GM21576 (cell line): ENCODE measurements at regions not wholly inside any gene's neighbourhood (a gene's known extent, or its start where the extent isn't known, plus 50 kb on each side); places are given as distances from the start of the nearest gene placed in this dataset.
A peak's percentile ranks its signal among the peaks of the same experiment; 100 is the strongest.

Experiments used
- ATAC-seq: cut with Tn5 transposase; IDR thresholded peaks from one replicate; pipeline ENCODE4 v1.9.1; 2021; ENCODE audit warnings: mild to moderate bottlenecking, moderate library complexity; ENCODE audit not compliant: unreplicated experiment

DNA sequence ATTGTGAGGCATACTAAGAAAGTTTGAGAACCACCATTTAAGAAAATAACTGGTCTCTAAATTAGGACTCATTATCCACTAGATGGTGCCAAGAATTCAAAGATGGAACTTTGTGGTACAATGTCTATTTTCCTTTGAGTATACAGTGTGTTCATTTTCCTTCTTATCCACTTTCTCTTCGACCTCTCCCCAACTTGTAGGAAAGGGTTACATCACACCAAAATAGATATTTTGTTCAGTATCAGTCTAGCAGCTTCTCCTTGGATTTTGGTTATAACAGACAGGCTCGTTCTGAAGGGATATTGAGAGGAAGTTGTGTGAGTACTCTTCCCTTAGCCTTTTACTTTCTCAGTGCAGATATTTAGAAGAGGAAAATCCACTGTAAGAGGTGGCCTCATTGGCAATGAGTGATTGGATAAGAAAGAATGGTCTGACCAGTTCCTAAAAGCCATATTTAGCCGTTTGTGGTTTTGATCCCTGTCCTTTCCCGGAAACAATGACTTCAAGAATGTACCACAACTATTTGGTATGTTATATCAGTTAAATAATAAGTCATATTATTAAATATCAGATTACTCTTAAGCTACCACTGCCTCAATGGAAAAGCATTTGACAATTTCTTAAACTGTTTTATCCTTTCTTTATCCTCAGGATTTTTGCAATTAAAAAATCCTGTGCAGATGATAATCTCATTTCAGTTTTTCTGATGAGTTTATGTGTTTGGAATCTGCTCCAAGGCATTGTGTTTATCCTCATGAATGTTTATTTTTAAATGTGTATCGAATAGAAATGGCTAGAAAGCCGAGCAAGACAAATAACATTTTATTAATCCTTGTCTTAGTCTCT is 69.0 kb upstream of the GRAMD2B start:
- ATAC-seq, result no peak

DNA sequence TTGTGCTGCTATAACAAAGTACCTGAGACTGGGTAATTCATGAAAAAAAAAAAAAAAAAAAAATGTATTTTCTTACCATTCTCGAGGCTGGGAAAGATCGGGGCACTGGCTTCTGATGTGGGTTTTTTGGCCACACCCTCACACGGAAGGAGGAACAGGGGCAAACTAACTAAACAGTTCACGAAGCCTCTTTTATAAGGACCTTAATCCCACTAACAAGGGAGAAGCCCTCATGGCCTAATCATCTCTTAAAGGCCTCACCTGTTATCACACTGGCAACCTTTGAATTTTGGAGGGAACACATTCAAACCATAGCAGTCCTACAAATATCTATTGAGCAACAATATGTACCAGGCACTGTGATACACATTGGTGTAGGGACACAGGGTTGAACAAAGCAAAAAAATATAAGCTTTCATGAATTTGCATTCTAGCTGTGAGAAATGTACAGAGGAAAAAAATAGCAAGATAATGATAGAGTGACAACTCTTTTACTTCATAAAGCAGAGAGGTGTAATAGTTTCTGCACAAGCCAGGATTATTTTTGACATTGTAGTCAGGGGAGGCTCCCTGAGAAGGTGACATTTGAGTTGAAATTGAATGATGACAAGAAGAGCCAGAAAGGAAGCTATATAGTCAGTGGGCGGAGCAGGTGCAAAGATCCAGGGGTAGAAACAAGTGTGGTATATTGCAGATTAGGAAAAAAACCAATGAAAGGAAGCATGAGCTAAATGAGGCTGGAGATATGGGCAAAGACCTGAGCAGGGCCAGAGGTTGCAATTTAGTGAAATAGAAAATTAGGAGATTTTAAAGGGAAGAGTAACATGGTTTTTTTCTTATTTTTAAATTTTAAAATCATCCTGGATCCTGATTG is 68.1 kb upstream of the GRAMD2B start:
- ATAC-seq, result no peak

DNA sequence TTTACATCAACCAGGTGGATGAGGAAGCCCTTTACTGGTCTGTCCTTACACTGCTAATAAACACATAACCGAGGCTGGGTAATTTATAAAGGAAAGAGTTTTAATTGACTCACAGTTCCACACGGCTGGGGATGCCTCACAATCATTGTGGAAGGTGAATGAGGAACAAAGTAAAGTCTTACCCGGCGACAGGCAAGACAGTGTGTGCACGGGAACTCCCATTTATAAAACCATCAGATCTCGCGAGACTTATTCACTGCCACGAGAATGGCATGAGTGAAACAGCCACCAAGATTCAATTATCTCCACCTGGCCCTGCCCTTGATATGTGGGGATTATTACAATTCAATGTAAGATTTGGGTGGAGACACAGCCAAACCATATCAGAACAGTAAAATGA is 67.3 kb upstream of the GRAMD2B start:
- ATAC-seq, result peak; percentile 35

DNA sequence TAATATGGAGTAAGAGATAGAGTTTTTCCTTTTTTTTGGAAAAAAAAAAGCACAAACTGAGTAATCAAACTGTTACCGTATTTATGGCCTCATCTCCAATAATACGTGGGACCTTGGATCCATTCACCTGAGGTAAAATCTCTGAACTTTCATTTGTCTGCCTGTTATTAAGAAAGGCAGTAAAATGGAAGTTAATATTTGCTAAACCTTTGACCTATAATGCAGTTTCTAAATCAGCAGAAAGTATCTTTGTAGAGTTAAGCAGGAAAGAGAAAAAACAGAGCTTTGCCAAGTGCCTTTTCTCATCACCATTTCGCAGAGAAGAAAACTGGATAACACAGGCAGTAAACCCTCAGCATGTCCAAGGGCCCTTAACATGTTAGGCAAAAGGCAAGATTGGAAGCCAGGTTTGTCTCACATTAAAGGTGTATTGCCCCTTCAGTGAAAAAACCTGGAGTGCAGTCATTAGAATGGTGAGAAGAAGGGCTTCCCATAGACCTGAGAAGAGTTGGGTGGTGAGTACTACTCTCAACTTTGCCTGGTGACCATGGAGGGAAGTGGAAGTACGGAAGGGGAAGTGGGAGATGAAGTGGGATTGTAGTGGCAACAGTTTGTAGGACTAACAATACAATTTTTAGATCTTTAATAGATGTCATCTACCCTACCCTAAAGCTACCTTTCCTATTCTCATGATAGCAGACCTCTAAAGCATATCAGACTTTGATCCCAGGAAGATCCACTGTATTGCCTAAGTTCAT is 65.4 kb upstream of the GRAMD2B start:
- ATAC-seq, result no peak

DNA sequence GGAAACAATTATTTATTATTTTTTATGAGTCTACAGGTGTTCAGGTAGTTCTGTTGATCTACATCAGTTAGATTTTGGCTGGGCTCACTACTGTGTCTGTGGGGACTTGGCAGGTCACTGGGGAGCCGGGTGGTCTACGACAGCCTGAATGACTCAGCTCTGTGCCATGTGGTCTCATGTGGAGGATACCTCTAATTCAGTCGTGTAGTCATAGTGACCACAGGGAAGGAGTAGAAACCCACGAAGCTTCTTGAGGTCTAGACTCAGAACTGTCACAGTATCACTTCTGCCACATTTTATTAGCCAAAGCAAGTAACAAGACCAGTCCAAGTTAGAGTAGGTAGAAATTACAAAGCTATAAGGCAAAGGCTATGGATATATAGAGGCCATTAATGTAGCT is 64.7 kb upstream of the GRAMD2B start:
- peak; percentile 89 for ATAC-seq

DNA sequence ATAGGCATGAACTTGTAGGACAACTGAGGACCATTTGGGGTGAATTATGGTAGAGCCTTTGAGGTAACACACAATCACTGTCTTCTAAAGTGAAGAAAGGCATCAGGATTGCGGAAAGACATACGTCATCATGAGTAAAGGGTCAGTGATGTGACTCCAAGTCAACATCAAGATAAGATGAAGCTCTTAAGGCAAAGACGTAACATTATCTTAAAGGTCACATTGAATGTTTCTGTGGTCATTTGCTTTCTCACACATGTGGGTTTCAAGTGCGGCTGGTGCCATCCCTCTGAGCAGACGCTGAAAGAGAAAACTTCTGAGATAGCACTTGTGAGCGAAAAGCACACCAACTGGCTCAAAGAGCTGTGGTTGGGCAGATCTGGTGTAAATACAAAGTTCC is 63.3 kb upstream of the GRAMD2B start:
- no peak for ATAC-seq

DNA sequence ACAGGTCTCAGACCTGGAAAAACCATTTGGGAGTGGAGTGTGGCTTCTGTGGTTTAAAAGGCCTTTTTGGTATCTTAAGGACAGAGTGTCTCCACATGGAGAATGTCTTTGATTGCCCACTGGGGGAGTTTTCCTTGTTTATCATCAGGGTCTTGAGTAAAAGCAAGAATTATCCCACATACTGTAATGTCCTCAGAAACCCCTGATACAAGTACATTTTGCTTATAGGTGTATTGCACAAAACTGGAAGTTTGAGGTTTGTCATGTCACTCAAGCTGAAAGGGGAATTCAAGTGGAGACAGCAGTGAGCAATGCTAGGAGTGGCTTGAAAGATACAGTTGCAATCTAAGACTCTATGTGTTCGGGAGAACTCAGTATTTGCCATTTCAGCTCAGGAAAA is 62.7 kb upstream of the GRAMD2B start:
- ATAC-seq, result no peak

DNA sequence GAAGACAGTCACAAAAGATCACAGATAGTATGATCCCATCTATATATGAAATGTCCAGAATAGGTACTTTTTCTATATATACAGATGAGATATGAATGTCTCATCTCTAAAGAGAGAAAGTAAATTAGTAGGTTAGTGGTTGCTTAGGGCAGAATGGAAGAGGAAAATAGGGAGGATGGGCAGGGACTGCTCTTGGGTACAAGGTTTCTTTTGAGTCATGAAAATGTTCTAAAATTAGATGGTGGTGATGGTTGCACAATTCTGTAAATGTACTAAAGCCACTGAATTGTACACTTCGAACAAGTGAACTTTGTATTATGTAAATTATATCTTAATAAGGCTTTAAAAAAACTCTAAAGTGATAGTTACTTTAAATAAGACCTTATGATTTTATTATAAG is 59.6 kb upstream of the GRAMD2B start:
- no peak for ATAC-seq

DNA sequence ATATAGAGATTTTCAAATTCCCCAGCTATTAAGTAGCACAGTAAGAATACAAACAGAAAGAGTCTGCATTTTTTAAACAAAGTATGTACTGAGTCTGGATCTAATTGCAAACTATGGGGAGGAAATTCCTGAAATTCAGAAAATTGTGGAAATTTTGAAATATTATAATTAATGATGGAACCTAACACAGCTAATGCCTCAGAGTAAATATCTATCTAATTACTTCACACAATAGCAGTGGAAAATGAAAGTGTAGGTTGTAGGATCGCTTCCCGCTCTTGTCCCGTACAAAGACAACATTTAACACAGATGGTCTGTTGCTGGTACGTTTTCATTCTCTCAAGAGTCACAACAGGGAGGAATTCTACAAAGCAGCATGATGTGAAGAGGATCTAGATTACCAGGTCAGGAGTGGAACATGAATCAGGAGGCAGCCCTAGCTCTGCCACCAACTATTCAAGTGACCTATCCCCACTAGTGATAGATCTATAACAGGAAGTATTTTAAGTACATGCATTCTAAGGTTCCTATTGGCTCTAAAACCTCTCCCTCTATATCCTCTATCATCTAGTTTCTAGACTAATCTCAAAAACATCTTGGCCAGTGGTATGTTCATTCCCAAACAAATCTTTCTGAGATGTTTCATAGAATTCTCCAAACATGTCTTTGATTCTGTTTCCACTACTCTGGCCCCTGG is 58.9 kb upstream of the GRAMD2B start:
- no peak for ATAC-seq

DNA sequence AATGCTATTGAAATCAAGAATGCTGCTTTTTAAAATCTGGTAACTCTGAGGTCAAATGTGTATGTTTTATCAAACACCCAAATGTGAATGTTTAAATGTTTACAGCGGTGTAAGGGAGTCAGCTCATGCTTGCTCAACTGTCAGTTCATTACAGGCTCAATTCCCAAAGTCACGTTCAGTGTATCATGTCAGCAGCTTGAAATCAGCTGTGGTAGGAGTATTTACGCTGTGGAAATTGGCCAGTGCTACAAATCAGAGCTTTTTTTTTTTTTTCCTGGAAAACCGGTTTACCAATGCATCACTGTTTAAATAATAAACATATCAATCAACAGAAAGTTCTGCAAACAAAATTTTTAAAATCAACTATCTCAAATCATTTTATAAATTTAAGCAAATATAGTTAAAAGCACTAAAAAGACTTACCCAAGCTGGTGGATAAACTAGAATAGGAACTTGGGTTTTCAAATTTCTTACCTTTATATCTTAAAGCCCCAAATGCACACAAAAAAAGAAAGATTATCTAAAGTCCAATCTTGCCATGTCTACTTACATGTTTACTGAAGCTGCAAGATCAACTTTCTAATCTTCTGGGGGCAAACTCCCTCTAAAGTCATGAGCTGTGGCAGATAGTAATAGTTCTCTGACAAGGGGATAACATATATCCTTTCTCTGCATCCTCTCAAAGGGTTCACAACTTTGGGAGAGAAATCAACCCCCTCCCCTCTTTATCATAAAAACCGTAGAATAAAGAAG is 57.6 kb upstream of the GRAMD2B start:
- ATAC-seq, result no peak

DNA sequence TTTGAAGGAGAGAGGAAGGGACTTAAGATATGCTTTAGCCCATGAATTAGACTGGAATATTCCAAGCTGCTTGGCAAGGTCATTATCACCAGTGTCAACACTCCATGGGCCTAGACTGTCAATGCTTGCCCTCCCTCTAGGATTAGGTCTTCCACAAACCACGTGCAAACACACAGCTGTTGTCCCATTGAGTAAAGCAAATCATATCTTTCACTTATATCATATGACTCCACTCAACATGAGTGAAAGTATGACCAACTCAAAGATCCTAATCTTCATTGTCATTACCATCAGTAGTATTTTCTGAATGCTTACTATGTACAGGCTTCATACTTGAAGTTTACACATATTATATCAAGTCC is 57.0 kb upstream of the GRAMD2B start:
- ATAC-seq, result no peak

DNA sequence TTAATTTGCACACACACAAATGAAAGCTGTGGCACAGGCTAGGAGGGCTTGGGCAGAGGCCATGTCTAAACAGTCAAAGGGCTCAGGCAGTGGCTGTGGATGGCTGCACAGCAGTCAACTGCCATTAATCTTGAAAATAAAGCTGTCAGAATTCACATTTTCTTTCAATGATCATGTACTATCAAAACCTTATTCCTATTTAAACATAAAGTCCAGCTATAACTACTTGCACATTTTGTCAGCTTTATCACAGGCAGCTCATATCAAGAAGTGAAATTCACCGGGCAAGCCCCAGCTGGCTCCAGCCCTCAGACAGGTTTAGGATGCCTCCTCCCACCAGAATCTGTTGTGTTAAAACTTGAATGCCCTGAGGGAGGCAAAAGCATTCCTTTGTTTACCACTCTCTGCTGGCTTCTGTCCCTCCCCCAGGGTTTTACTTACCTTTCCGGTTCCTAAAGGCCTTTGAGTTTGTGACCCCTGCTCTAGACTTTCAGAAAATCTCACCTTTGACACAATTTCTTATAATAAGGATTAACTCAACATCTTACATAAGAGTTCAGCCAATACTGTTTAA is 54.9 kb upstream of the GRAMD2B start:
- ATAC-seq, result no peak

DNA sequence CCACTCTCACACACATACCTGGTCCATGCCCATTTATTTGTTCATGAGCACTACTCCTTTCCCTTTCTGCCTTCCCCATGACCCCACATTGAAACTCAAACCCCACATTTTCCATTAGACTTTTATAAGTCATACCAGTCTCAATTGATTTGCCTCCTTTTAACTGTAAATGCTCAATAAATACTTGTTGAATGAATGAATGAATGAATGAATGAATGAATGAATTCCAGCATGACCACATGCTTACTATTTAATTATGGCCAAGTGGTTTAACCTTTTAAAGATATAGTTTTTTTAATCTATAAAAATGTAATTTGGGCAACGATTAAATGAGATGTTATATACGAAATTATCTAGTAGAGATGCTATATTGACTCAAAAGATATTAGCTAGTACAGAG is 54.1 kb upstream of the GRAMD2B start:
- no peak for ATAC-seq

DNA sequence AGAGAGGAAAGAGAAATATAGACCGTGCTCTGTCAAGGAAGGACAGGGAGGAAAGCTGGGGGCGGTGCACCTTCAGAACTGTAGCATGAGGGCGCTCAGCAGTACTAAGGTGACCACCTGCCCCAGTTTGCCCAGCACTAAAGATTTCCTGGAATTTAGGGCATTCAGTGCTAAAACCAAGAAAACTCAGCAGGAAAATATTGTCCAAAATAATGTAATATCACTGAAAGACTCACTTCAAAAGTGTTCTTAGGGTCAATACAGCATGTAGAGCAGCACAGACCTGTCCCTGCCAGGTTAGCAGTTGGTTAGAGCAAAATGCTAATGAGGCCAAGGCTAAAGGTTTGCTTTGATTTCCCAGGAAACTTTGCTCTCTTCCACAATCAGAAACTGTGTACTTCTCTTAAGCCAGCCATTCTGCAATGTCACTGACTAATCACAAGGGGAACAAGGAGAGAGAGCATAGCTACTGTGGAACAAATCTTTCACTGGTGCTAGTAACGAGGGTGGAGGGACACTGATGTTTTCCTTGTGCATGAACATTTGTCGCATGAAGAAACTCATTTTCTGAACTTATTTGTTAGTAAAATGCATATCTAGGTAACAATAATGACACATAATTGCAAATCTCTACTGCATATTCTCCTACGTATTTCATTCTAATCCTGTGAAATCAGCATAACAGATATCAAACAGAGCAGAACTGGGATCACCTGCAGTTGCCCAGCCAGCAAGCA is 53.0 kb upstream of the GRAMD2B start:
- no peak for ATAC-seq

DNA sequence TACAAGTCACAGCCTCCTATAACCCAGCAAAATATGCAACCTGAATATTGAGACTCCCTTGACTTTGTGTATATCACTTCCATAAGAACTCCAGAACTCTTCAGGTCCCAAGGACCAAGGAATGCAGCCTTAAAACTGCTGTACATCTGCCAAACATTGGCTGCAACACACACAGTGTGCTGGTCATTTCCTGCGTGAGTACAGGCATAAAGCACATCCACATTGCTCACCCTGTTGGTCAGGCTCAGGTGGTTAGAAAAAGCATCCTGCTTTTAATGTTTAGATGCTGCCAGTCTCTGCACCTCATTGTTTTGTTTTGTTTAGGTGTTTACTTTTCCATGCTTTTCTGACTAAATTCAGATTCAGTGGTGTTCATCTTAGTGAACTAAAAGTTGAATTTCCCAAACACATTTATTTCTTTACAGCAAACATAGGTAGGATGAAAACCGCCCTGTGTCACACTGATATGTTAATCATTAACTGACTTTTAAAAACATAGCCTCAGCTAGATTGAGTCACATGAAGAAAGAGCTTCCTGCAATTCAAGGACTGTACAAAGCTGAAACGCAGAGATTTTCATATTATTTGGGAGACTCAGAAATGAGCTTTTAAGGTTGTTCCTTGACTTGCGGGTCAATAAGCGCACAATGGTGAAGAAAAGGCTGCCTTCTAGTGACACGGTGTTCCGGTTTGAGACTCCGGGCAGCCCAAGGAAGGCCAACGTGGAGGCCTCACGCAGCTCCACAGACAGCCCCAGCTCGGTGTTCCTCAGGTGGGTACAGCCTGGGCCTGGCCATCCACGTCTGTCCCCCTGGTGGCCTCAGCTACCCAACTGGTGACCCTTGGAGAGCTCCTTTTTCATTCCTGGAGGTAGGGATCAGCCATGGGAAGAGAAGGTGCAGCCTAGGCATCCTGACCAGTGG is 52.2 kb upstream of the GRAMD2B start:
- ATAC-seq, result no peak

DNA sequence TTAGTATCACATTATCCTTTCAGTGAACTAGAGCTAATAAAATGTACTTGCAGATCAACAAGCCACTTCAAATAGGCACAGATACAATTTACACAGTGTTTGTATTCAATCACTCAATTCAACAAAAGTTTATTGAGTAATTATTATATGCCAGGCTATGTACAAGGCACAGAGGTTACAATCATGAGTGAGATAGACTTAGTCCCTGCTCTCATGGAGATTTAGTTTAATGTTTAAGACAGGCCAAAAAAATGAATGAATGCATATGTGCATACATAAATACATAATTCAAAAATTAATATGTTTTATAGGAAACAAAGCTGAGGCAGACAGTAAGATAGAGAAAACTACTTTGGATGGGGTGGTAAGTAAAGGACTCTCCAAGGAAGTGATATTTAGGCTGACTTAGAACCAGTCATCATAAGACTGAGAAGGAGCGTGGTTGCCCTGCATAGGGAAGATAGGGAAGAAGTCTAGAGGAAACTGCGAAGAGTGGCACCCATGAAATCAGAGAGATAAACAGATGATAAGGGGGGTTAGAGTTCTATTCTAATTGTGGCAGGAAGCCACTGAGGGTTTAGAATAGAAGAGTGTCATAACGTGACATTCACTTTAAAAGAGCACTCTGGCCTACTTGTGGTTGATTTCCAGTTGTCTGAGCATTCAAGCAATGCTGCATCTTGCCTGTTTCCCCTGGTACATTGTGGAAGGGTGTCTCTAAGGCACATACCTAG is 49.7 kb upstream of the GRAMD2B start:
- no peak for ATAC-seq
